ENCODE measurements at regions not wholly inside any gene's neighbourhood (a gene's known extent, or its start where the extent isn't known, plus 50 kb on each side); places are given as distances from the start of the nearest gene placed in this dataset.

DNA sequence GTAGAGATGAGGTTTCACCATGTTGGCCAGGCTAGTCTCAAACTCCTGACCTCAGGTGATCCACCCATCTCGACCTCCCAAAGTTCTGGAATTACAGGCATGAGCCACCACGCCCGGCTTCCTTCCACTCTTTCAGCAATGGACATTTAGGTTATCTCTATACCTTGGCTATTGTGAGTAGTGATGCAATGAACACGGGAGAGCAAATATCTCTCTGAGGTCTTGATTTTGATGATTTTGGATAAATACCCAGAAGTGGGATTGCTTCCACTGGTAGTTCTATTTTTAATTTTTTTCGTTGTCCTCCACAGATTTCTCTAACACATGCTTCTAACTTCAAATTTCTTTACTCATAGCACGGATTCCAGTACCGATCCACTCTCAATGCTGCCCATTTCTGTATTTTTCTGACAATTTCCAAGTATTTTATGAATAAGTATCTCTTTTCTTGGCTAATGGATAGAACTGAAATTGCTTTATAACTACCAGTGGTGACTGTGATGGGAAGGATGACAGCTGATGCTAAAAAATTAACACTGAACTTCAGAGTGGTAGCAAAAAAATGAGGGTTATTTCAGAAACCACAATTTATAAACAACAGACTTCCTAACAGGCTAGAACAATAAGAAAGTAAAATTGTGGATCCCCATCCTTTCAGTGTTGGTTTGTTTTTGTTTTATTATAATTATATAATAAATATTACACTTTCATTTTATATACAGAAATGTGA is 327.5 kb upstream of the RUNX1 start:
- H3K9me3 ChIP-seq (replicated peaks) = no peaks in the 10 kb centered on the region
- H3K36me3 ChIP-seq = no peaks in the 10 kb centered on the region
- no peak overlapping the region for H3K4me3 ChIP-seq
- no peaks in the 10 kb centered on the region for H3K27me3 ChIP-seq
- DNase-seq = peak in 1 of 2 experiments; percentile 61
- H3K27ac ChIP-seq = peak overlapping the region; percentile 30; the same call in 1 of the 2 replicates
- peaks cover 26% of the 10 kb centered on the region for H3K4me1 ChIP-seq

DNA sequence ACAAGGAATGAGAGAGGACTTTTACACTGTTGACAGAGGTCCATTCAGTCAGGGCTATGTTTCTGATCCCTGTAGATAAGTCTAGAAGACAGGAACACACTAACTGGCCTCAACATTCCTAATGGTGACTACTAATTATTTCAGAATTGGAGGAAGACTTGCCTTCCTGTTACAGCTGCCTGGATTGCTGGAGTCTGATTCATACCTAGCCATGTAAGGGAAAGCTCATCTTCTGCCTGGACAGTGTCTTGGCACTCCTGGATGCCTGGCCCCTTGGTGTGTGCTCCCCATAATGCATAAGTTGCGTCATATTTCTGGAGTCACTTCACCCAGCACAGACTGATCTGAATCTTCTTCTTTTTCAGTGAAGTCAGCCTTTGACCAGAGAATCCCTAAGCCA is 326.0 kb upstream of the RUNX1 start:
- peaks cover 20% of the 10 kb centered on the region for H3K4me1 ChIP-seq
- no peaks in the 10 kb centered on the region for H3K9me3 ChIP-seq (replicated peaks)
- H3K4me3 ChIP-seq = no peak overlapping the region
- H3K27ac ChIP-seq = no peak overlapping the region
- no peak for DNase-seq
- no peaks in the 10 kb centered on the region for H3K27me3 ChIP-seq
- H3K36me3 ChIP-seq = no peaks in the 10 kb centered on the region

DNA sequence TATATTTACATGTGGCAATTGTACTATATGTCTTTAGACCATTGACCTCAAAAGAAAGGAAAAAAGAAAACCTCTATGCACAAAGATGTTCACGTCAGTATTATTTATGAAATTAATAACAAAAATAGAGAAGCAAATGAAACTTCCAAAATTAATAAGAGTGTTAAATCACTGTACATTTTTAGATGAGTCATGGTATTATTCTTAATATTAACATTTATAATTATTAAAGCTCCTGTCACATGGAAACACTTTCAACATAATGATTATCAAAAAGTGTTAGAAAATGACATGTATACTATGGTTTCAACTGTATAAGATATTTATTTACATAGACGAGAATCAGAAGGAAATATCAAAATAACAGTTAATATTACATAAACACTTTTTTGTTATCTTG is 324.9 kb upstream of the RUNX1 start:
- no peaks in the 10 kb centered on the region for H3K27me3 ChIP-seq
- H3K27ac ChIP-seq = no peak overlapping the region
- no peaks in the 10 kb centered on the region for H3K9me3 ChIP-seq (replicated peaks)
- DNase-seq = no peak
- H3K4me3 ChIP-seq = no peak overlapping the region
- H3K36me3 ChIP-seq = no peaks in the 10 kb centered on the region
- peaks cover 20% of the 10 kb centered on the region for H3K4me1 ChIP-seq

DNA sequence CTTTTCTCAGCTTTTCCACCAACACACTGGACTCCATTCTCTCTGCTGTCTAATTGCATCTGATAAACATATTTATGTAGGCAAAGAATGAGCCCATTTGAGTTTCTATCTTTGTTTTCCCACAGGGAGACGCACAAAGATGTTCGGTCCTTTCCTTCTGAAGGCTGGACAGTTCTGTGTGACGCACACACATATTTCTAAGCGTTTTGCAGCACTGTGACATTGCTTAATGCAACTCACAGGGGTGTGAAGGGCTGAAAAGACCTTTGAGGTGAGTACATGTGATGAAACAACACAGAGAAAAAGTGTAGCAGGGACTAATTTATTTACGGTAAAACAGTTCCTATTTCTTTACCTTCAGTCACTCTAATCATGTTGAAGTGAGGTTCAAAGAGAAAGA is 323.1 kb upstream of the RUNX1 start:
- no peak for DNase-seq
- no peak overlapping the region for H3K27ac ChIP-seq
- no peaks in the 10 kb centered on the region for H3K36me3 ChIP-seq
- no peaks in the 10 kb centered on the region for H3K27me3 ChIP-seq
- peaks cover 16% of the 10 kb centered on the region for H3K4me1 ChIP-seq
- no peaks in the 10 kb centered on the region for H3K9me3 ChIP-seq (replicated peaks)
- H3K4me3 ChIP-seq = no peak overlapping the region

DNA sequence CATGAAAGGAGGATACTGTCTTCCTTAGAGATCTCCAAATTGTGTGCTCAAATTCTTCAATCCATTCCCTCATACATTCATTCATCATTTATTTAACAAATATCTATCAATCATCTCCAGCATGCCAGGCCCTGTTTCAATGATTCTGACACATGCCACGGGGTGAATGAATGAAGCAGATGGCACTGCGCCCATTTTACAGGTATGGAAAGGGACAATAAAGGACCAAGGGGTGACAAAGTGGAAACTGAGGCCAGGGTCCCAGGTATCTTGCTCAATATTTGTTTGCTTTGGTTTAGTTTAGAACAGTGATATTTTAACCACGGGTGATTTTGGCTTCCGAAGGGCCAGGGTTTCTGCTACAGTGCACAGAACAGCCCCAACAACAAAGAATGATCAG is 321.6 kb upstream of the RUNX1 start:
- no peak for DNase-seq
- no peaks in the 10 kb centered on the region for H3K27me3 ChIP-seq
- H3K4me1 ChIP-seq = peaks cover 17% of the 10 kb centered on the region
- no peak overlapping the region for H3K4me3 ChIP-seq
- no peaks in the 10 kb centered on the region for H3K9me3 ChIP-seq (replicated peaks)
- no peaks in the 10 kb centered on the region for H3K36me3 ChIP-seq
- H3K27ac ChIP-seq = no peak overlapping the region

DNA sequence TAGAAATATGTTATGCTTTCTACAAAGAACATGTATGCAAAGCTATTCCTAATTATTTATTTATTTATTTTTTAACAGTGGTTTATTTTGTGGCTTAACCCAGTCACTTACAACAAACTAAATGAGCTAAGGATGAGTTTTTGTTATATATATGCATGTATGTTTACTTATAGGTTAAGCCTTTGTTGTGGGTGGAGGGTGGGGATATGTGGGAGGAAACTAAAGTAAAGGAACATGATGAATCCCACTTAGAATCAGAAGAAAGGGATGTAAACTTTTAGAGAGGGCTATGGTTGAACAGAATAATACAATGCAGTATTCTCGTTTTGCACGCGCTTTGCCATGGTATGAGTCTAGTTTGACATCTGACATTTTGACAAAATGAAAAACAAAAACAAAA is 321.0 kb upstream of the RUNX1 start:
- no peaks in the 10 kb centered on the region for H3K36me3 ChIP-seq
- H3K27ac ChIP-seq = no peak overlapping the region
- H3K4me1 ChIP-seq = peaks cover 17% of the 10 kb centered on the region
- DNase-seq = no peak
- H3K27me3 ChIP-seq = no peaks in the 10 kb centered on the region
- H3K9me3 ChIP-seq (replicated peaks) = no peaks in the 10 kb centered on the region
- no peak overlapping the region for H3K4me3 ChIP-seq

DNA sequence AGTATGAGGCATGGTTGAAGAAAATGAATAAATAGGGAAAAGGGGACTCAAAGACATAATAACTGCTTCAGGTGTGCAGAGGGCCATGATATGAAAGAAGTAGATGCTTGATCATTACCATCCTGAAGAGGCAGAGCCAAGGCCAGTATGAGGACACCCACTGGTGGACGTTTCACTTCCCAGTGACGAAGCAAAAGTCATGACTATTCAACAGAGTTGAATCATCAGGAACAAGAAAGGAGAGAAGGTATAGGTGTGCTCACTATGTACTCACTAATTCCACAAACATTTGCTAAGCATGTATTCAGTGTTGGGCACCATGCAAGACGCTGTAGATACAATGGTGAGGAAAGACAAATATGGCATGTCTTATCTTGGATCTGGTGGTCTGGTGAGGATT is 319.2 kb upstream of the RUNX1 start:
- Histone ChIP-seq H3K36me3 (no peaks in the 10 kb centered on the region), H3K4me3 (no peak overlapping the region), H3K9me3 (replicated peaks) (no peaks in the 10 kb centered on the region), H3K27ac (no peak overlapping the region), H3K27me3 (no peaks in the 10 kb centered on the region), H3K4me1 (peaks cover 17% of the 10 kb centered on the region)
- no peak for DNase-seq

DNA sequence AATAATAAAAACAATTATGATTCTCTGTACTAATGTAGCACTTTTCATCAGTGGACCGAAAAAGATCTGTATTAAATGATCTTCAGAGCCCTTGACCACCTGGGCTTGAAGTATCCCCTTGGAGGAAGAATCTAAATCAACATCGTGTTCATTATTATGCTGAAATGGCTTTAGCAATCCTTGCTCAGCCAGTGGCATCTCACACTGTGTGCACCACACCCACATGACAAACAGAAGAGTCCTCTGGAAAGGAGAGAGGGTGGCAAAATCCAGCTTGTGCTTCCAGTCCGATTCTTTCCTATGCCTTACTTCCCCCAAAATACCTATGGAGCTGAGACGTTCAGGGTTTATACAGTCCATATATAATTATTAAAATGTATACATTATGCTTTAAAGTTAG is 318.5 kb upstream of the RUNX1 start:
- Histone ChIP-seq H3K27me3 (no peaks in the 10 kb centered on the region), H3K9me3 (replicated peaks) (no peaks in the 10 kb centered on the region)

DNA sequence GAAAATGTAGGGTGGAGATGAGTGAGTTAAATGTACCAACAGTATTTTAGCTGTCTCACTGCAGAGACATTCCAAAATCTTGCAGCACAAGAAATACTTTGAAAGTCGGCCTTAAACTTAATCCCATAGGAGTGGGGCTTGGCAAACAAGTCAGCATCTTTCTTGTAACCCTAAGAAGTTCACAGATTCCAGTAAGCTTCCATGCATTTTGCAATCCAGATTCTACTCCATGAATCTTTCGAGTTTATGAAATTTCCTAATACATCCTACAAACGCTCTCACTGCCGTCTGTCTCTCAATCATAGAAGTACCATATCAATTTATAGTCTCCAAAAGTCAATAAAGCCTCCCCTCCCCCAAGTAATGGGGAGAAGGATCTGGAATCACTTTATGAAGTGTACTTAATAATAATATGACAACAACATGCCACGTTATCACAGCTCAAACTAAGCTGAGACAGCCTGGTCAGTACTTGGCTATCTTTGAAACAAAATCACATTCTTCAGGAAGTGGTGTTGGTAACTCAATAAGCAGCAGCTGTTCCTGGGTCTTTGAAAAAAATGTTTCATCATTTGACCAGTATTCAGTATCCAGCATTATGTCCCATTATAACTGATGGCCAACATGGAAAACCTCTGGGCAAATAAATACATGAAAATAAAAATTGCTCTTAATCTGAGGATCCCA is 317.4 kb upstream of the RUNX1 start:
- Histone ChIP-seq H3K4me3 (peak overlapping the region; percentile 15), H3K4me1 (peaks cover 17% of the 10 kb centered on the region), H3K27me3 (no peaks in the 10 kb centered on the region), H3K36me3 (no peaks in the 10 kb centered on the region), H3K27ac (peak overlapping the region; percentile 80), H3K9me3 (replicated peaks) (no peaks in the 10 kb centered on the region)
- DNase-seq = peak; percentile 61 to 89

More for the DNA sequence above, 318.5 kb upstream of the RUNX1 start:
- Histone ChIP-seq H3K36me3 (no peaks in the 10 kb centered on the region), H3K4me3 (no peak overlapping the region), H3K4me1 (peaks cover 17% of the 10 kb centered on the region), H3K27ac (peak overlapping the region; percentile 80)
- DNase-seq = no peak

DNA sequence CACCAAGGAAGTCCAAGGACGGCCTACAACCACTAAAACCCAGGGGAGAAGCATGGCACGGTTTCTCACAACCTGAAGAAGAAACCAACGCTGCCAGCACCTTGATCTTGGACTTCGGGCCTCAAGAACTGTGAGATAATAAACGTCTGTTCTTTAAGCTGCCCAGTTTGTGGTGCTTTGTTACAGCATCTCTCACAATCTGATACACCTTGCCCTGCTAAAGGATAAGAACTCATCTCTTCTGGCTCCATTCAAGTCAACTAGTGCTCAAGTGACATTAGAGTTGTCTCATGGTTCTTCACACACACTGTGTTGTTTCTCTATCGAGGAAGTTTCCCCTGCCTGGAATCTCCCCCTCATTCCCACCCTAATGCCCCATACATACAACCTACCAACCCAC is 314.4 kb upstream of the RUNX1 start:
- peaks cover 35% of the 10 kb centered on the region for H3K4me1 ChIP-seq
- no peaks in the 10 kb centered on the region for H3K27me3 ChIP-seq
- no peak overlapping the region for H3K4me3 ChIP-seq
- no peaks in the 10 kb centered on the region for H3K36me3 ChIP-seq
- H3K27ac ChIP-seq = no peak overlapping the region
- H3K9me3 ChIP-seq (replicated peaks) = no peaks in the 10 kb centered on the region
- DNase-seq = no peak

DNA sequence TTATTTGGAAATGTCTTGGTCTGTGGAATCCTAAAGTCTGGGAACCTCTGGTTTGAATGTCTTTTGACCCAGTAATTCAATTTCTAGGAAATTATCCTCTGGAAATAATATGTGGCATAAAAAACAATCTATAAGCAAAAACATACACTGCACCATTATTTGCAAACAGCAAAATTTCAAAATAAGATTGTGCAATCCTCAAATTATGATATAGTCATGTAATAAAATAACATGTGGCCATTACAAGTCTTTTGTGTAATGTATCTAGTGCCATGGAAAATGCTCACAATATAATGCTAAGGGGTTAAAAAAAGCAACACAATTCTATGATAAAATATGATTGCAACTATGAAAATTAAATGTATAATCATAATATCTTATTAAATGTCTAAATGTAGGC is 312.9 kb upstream of the RUNX1 start:
- Histone ChIP-seq H3K4me3 (no peak overlapping the region), H3K9me3 (replicated peaks) (no peaks in the 10 kb centered on the region), H3K27ac (no peak overlapping the region), H3K27me3 (no peaks in the 10 kb centered on the region), H3K36me3 (no peaks in the 10 kb centered on the region), H3K4me1 (peaks cover 31% of the 10 kb centered on the region)
- no peak for DNase-seq

DNA sequence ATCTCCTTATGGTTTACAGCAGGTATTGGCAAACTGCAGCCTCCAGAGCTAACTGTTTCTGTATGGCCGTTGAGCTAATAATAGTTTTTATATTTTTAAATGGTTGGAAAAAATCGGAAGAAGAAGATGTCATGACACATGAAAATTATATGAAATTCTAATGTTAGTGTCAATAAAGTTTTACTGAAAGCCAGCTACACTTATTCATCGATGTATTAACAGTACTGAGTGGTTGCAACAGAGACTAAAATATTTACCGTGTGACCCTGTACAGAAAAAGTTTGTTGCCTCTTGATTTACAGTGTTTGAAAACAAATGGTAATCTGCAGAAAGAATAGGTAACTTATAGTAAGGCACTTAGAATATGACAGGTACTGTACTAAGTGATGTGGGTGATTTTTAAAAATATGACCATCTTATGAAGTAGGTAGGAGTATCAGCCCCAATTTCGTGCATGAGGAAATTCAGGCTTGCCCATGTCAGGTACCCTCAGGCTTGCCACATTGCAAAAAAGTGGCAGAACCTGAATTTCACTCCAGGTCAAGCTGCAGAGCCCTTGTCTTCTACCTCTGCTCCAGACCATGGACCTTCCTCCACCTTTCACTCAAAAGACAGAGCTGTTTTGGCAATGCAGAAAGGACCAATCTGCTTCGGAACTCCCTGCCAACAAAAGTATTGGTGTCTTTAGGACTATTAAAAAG is 311.9 kb upstream of the RUNX1 start:
- H3K4me3 ChIP-seq = no peak overlapping the region
- H3K27ac ChIP-seq = no peak overlapping the region
- DNase-seq = no peak
- no peaks in the 10 kb centered on the region for H3K36me3 ChIP-seq
- no peaks in the 10 kb centered on the region for H3K27me3 ChIP-seq
- H3K4me1 ChIP-seq = peaks cover 24% of the 10 kb centered on the region
- H3K9me3 ChIP-seq (replicated peaks) = no peaks in the 10 kb centered on the region

DNA sequence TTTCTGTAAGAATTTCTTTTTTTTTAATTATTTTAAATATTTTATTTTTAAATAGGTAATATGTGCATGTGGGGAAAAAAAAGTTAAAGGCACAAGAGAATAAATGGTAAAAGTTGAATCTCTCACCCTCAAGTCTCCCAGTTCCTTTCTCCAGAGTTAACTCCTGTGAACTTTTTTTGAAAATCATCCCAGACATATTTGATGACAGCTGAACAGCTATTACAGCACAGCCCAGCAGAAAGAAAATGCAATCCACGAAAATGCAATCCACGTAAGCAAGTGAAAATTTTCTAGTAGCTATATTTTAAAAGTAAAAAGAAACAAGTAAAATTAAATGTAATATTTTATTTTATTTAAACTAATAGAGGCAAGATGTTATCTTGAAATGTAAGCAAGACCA is 310.0 kb upstream of the RUNX1 start:
- peak in 1 of 2 experiments; percentile 37 for DNase-seq
- no peaks in the 10 kb centered on the region for H3K27me3 ChIP-seq
- peak overlapping the region; percentile 16; the same call in 1 of the 2 replicates for H3K27ac ChIP-seq
- H3K36me3 ChIP-seq = no peaks in the 10 kb centered on the region
- peaks cover 21% of the 10 kb centered on the region for H3K4me1 ChIP-seq
- H3K4me3 ChIP-seq = no peak overlapping the region
- H3K9me3 ChIP-seq (replicated peaks) = no peaks in the 10 kb centered on the region; the same call in 1 of the 2 replicates

DNA sequence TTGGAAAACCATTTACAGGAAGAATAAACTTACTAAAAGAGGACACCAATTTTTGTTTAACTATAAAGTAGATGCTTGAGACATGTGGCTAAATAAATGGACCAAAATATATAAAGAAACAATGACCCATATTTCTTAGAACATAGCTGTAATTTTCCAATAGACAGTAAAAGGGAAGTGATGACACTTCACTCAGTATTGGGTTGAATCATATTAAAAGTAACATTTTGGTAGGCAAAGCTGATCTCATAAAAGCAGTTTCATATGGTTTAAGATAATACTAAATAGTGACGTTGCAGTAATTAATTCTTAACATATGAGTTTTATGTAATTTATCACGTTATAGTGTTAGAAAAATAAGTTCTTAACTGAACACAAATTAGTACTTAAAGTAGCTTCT is 308.9 kb upstream of the RUNX1 start:
- no peaks in the 10 kb centered on the region for H3K36me3 ChIP-seq
- no peak for DNase-seq
- H3K4me1 ChIP-seq = peaks cover 21% of the 10 kb centered on the region
- no peak overlapping the region for H3K27ac ChIP-seq
- H3K9me3 ChIP-seq (replicated peaks) = no peaks in the 10 kb centered on the region; the same call in 1 of the 2 replicates
- no peak overlapping the region for H3K4me3 ChIP-seq
- H3K27me3 ChIP-seq = no peaks in the 10 kb centered on the region

DNA sequence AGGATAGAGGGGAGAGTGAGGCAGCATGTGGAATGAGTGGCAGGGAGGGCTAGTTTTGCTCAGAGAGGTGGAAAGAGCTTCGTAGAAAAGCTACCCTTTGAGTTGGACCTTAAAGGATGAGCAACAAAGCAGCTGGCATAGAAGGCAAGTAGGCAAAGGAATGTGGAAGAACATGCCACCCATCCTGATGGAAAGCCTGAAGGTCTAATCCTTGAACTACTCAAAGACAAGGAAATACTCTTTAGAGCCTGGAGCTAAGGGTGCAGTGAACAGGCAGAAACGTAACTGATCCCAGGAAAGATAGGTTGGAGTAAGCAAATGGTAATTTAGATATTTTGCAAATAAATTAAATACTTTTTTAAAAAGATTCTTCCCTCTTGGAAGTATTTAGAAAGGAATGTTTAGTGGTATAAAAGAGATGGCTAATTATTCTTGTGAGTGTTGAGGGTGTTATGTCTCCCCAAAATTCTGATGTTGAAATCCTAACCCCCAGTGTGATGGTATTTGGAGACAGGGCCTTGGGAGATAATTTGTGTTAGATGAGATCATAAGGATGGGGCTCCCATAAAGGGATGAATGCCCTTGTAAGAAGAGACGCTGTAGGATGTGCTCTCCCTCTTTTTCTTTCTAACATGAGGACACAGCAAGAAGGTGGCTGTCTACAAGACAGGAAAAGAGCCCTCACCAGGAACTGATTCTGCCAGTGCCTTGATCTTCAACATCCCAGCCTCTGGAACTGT is 308.1 kb upstream of the RUNX1 start:
- no peak overlapping the region for H3K4me3 ChIP-seq
- peaks cover 23% of the 10 kb centered on the region for H3K4me1 ChIP-seq
- no peak for DNase-seq

More for the DNA sequence above, 308.1 kb upstream of the RUNX1 start:
- Histone ChIP-seq H3K27ac (no peak overlapping the region), H3K27me3 (no peaks in the 10 kb centered on the region), H3K9me3 (replicated peaks) (no peaks in the 10 kb centered on the region; the same call in 1 of the 2 replicates), H3K36me3 (no peaks in the 10 kb centered on the region)

Data from SJCRH30 (cell line).